GM12873 (cell line): ENCODE measurements at regions not wholly inside any gene's neighbourhood (a gene's known extent, or its start where the extent isn't known, plus 50 kb on each side); places are given as distances from the start of the nearest gene placed in this dataset.

Experiments used
- TF ChIP-seq, protein P1 (sequence below): IDR thresholded peaks from 2 replicates; pipeline ENCODE4 v1.5.1; 2012; ENCODE audit warnings: low read depth, mild to moderate bottlenecking, moderate library complexity, low read length, control low read depth; ENCODE audit not compliant: insufficient read depth; ENCODE audit errors: missing control alignments

DNA sequence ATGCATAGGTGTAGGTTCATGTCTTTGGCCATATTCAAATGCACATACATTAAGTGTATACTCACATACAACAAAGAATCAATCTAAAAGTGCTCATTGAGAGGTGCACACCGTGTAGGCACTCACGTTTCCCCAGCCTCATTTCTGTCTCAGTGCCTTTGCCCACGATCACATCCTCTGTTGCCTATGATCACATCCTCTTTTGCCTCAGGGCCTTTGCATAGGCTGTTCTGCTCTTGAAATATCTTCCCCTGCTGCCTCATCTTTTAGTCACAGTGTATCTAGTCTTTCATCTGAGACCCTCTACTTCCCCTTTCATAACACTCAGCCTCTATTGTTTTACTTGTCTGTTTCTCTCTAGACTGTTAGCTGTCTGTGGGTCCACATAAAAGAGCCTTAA is 69.3 kb downstream of the FOXD2 start:
- TF ChIP-seq, protein P1, sequence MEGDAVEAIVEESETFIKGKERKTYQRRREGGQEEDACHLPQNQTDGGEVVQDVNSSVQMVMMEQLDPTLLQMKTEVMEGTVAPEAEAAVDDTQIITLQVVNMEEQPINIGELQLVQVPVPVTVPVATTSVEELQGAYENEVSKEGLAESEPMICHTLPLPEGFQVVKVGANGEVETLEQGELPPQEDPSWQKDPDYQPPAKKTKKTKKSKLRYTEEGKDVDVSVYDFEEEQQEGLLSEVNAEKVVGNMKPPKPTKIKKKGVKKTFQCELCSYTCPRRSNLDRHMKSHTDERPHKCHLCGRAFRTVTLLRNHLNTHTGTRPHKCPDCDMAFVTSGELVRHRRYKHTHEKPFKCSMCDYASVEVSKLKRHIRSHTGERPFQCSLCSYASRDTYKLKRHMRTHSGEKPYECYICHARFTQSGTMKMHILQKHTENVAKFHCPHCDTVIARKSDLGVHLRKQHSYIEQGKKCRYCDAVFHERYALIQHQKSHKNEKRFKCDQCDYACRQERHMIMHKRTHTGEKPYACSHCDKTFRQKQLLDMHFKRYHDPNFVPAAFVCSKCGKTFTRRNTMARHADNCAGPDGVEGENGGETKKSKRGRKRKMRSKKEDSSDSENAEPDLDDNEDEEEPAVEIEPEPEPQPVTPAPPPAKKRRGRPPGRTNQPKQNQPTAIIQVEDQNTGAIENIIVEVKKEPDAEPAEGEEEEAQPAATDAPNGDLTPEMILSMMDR: no peak

DNA sequence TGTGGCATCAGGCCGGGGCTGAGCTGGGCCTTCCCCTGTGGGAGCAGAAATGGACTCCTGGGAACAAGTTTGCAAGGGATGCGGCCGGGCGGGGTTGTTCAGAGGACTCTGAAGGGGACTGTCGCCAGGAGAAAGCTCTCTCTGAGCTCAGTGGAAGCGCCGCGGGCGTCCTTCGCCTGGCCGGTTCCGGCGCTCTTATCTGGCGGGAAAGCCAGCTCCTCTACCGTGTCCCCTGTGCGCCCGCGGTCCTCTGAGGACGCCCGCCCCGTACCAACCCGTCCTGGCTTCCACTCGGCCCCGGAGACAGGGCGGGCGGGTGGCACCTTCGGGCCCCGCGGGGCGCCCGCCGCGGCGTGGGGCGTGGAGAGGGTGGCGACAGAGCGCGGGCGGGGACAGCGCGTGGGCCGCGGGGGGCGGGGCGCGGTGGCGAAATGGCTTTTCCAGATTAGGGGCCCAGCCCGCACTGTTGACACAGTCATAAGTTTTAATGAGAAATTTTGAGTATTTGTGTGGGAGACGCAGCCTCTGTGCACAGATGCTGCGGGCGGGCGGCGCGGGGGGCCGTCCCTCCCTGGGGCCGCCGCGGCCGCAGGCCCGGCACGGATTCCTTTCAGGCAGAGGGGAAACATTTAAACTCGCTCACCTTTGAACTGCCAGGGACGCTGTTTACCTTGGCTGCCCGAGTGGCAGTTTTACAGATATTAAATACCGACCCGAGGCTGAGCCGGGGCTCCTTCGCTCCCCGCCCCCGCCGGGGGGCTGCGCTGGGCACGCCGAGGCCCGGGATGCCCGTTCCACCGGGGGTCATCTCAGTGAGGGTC is 70.2 kb downstream of the FOXD2 start:
- TF ChIP-seq, protein P1: no peak

GRCh38 chr1:47508702-47509431 is 71.0 kb downstream of the FOXD2 start:
- TF ChIP-seq, protein P1: no peak

DNA sequence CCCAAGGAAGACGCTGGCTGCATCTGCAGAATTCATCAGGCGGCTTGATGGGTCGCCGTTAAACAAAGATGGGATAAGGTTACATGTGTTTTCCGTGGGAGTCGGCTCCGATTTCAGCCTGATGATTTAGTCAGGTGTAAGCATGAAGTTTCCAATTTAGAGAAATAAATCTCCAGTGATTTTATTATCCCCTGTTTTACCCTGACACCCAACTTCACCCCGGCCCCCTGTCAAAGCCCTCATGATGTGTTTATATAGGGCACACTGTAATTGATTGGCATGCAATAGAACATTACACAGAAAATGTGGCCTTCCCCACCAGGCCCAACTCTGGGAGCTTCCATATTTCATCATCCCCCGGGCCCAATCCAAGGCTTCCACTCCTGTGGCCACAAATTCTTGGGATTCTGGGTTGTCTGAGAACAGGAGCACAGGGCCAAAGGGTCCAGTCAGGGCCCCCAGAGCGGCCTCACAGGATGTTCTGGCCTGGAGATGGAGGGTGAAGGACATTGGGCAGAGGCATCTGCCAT is 72.5 kb downstream of the FOXD2 start:
- TF ChIP-seq, protein P1: no peak

DNA sequence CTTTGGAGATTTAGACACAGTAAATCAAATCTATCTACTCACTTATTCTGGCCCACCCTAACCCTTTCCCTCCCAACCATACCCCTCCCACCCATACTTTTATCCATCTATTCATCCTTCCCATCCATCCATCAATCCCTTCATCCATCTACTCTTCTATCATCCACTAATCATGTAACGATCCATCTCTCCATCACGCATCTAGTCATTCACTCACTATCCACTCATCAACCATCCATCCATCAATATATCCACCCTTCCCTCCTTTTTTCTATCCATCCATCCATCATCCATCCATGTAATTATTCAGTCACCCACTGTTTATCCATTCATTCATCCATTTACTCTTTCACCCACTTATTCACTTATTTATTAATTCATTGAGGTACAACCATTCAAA is 74.0 kb downstream of the FOXD2 start:
- TF ChIP-seq, protein P1: no peak

DNA sequence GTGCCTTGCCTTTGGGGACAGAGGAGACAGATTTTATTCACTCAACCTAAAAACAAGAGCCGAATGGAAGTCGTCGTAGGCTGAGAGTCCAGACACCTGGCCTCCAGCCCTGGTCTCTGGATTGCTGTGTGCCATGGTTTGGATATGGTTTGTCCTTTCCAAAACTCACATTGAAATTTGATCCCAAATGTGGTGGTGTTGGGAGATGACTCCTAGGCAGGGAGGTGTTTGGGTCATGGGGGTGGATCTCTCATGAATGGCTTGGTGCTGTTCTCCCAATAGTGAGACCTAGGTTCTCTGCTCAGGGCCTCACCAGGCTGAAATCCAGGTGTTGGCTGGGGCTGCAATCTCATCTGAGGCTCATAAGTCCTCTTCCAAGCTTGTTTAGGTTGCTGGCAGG is 75.5 kb downstream of the FOXD2 start:
- TF ChIP-seq, protein P1: no peak

- TF ChIP-seq, protein P1: no peak
These were observed 76.4 kb downstream of the FOXD2 start for GRCh38 chr1:47514229-47514628.
